ENCODE measurements at regions not wholly inside any gene's neighbourhood (a gene's known extent, or its start where the extent isn't known, plus 50 kb on each side); places are given as distances from the start of the nearest gene placed in this dataset.

DNA sequence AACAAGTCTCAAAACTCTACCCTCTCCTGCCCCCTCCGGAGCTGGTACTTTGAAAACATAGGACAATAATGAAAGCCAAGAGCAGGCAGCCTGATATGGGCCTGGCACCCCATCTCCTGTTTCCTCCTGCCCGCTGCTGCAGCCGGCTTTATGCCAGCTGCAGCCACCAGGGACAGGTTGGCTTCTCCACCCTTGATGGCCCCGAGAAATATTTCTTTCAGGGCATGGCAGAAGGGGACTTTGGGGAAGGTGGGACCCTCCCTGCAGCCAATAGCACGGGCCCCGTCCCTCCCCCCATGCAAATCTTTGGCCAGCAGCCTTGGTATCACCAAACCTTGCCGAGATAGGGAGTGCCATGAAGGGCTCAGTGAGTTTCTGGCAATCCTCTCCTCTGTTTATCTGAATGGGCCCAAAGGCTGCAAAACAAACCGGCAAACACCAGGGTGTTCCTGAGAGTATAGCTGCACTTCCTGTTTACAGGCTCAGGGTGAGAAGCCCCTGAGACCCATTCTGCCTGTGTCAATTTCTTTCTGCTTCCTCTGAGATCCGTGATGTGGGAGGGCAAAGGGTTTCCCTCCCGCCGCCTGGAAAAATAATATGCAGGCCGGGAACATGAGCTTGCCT, 73.4 kb upstream of the BOD1 start:
- DNase-seq (ENCODE audit: low read depth in 2 of 2) = peak; percentile 11 to 47

DNA sequence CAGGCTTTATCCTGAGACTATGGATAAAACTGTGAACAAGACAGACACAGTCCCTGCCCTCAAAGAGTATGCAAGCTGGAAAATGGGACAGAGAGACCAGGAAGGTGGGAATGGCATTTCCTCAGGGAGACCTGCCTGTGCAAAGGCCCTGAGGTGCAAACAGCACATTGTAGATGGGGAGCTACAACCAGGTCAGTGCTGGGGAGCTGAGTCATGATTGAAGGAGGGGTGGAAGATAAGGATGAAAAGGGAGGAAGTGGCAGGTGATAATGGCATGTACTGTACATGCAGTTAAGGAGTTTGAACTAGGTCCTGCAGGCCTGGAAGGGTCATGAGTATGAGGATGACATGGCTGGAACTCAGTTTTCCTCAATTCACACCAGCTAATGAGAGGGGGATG, 75.5 kb upstream of the BOD1 start:
- DNase-seq (ENCODE audit: low read depth in 2 of 2) = no peak

DNA sequence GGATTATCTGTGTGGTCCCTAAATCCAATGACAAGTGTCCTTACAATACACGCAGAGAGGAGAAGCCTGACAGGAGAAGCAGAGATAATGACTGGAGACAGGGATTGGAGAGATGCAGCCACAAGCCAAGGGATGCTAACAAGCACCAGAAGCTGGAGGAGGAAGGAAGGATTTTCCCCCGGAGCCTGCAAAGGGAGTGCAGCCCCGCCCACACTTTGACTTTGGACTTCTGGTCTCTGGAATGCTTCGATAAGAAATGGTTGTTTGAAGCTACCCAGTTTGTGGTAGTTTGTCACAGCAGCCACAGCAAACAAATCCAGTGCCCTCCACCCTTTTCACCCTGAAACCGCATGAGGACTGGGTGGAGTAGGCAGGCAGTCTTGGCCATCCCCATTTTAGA, 77.2 kb upstream of the BOD1 start:
- no peak for DNase-seq (ENCODE audit: low read depth in 2 of 2)

DNA sequence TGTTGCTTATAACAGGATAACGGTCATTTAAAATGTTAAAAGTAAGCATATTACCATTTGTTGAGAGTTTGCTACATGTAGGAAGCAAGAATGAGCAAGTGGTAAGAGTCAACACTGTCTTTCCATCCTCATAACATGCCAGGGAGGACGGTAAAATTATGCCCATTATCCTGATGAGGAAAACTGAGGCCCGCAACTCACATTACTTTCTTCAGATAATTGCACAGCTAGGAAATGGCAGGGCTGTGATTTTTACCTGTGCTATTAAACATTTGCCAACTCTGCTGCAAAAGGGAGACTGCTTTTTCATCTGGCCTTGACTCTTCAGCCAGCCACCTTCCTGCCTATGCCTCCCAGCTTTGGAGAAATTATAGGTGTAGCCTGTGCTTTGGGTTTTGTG, 79.8 kb upstream of the BOD1 start:
- DNase-seq (ENCODE audit: low read depth in 2 of 2) = no peak

DNA sequence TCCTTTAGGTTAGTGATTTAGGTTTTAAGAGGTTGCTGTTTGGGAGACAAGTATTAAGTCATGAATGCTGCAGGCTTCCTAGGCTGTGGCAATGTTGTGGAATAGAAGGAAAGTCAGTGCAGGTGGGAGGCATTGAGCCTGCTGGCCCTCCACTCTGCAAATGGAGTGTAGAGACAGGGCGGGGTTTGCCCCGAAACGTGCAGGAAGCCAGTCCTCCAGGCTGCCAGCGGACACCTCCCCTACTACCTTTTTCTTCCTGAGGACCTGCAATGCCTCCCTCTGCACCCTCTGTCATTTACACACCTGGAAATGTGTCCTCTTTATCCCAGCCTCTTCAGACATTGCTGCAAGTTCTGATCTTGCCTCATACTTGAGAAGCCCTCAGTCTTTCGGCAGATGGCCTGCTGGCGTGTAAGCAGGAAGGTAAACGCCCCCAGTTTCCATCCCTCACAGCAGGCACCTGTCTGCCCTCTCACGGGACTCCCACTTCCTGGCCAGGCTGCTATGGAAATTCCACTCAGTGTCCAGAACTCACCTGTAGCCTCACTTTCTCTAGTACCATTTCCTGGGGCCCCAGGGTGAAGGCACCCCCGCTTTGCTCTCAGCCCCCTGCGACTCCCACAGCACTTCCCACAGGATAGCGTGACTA, 81.6 kb upstream of the BOD1 start:
- DNase-seq (ENCODE audit: low read depth in 2 of 2) = no peak

DNA sequence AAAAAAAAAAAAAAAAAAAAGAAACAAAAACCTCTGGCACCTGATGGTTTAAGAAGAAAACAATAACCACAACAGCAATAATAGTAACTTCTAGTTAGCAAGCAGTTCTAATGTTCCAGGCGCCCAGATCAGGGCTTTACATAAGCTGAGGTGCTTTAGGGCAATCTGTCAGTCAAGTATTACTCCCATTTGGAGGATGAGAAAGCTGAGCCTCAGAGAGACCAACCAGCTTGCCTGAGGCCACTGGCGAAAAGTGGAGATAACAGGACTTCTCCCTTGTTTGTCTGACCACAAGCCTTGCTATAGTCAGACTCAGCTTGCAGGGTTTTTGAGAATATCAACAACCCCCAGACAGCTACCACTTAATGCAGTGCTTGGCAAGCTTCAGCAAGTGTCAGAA, 83.5 kb upstream of the BOD1 start:
- no peak for DNase-seq (ENCODE audit: low read depth in 2 of 2)

DNA sequence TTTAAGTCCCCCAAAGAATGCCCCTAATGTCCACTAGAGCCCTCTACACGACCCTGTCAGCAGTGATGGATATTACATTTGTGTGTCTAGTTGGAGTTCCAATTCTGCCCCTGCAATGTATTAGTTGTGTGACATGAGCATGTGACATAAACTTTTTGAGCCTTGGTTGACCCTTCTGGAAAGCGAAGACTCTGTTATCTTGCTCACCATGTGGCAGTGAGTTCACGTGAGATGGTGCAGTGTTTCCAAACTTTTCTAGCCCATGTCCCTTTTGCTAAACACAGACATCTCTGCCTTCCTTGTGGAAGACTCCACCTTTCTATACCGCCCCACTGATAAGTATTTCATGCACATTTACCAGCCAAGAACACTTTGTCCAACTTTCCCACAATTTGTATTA, 87.0 kb upstream of the BOD1 start:
- DNase-seq (ENCODE audit: low read depth in 2 of 2) = no peak

DNA sequence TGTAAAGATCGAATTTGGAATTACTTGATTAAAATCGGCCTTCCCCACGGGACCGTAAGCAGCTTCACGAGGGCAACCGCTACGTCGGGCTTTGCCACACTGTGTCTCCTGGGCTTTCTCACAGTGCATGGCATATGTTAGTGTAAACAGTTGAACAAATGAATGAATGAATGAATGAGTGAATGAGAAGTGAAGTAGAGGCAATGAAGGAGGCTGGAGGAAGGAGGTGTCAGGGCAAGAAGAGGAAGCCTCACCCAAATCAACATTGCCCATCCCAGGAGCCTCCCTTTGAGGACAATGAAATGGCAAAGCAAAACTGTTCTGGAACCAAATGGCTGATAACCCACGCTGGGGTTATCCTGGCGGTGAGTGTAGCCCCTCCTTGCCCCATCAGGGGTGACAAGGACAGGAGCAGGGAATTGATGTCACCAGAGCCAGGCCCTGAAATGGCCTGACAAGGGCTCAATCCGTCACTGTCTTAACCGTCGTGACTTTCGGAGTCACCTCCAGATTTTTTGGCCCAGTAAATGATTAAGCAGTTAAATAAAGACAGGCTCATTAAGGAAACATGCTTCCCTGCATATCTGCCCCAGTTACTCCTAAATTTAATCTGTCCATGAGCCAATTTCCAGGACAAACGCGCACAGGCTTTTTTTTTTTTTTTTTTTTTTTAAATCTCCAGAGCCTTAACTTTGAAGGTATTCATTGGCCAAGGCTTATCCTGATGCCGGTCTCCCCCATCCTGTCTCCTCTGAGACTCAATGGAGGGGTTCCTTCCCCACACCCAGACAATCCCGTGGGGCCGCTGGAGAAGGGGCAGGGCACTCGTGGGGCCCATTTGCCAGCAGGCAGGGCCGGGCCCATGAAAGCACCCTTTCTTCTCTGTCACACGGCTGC, 88.4 kb upstream of the BOD1 start:
- DNase-seq (ENCODE audit: low read depth in 2 of 2) = no peak

DNA sequence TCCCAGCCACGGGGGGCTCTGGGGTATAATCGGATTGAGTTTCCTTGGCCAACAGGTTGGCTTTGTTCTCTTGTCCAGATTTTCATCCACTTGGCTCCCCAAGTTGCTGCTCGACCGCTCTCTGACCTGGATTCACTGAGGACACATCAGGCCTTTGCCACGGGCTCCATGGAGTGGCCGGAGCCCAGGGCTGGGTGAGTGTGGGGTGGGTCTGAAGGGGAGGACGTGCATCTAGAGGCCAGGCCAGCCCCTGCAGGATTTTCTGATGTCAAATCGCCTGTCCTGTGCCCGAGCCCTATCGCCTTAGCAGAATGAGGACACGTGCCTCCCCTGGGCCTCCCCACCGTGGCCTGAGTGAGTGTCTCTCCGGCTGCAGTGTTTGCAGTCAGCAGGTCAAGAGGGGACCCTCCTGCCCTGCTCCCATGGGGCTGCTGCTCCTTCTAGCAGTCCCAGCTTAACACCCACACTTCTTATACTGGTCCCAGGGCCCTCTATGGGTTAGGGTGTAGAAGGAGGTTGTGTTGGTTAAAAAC, 89.1 kb upstream of the BOD1 start:
- DNase-seq (ENCODE audit: low read depth in 2 of 2) = no peak

DNA sequence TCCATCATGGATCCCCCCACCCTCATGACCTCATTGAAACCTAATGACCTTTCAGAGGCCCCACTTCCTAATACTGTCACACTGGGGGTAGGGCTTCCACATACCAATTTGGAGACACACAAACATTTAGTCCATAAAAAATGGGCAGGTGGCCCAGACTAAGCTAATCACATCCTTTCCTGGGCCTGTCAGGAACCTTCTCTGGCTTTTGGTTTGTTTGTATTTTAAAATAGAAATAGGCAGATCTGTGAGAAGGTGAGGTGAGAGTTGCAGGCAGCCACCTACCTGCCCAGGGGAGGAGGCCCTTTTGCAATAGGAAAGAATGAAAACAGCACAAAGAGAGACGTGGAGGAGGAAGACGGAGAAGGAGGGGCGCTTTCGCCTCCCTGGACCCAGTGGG, 90.2 kb upstream of the BOD1 start:
- no peak for DNase-seq (ENCODE audit: low read depth in 2 of 2)

DNA sequence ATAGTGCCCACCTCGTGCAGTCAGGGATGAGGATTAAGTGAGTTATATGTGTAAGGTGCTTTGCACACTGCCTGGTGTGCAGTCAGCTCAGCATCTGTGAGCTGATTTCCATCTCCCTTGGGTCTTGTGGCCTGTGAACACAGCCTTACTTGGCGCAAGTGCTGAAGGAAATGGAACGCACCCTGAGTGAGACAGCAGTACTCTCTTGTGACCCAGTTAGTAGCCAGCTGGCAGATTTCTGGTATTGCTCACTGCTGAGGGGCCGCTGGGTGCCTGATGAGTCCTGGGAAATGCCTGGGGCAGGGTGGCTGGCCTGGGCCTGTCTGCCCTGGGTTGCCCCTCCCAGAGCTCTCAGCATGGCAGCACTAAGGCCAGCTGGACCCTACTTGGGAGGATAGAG, 90.9 kb upstream of the BOD1 start:
- no peak for DNase-seq (ENCODE audit: low read depth in 2 of 2)

DNA sequence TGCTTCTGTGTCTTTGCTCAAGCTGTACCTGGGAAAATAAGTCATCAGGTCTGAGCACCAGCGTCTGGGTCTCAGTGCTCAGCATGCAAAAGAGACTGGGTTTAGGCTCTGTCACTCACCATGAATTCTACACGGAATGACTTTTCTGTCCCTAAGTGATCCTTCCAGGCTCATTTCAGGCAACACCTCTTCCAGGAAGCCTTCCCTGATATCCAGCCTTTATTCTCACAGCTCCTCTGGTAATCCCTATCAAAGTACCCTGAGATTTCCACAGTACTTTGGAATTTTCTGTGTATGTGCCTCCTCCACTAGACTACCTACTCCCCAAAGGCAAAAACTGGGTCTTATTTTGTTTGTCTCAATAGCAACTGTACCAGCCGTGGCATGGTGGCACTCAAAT, 92.7 kb upstream of the BOD1 start:
- DNase-seq (ENCODE audit: low read depth in 2 of 2) = no peak

DNA sequence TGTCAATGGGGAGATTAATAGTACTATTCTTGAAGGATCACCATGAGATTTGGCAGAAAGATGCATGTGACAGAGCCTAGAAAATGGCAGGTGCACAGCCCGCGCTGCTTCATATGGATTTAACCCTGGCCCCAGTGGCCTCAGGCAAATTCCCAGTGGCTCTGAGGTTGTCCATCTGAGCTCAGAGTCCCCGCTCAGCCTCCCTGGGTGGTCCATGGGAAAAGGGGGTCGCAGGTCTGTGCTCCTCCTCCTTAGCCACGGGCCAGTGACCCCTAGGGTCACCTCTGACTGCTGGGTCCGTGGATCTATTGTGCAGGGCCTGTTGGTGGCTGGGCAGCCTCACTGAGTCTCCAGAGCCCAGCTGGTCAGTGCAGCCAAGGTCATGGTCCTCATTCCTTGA, 93.3 kb upstream of the BOD1 start:
- DNase-seq (ENCODE audit: low read depth in 2 of 2) = no peak

DNA sequence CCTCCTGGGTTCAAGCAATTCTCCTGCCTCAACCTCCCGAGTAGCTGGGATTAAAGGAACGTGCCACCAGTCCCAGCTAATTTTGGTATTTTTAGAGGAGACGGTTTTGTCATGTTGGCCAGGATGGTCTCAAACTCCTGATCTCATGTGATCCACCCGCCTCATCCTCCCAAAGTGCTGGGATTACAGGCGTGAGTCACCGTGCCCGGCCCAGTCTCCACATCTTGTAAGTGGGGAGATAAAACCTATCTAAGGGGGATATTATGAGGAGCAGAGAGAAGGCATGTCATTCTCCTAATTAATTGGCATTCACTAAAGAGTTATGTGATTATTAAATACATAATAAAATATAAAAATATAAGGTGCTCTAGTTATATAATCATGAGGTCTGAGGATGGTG, 94.1 kb upstream of the BOD1 start:
- no peak for DNase-seq (ENCODE audit: low read depth in 2 of 2)

DNA sequence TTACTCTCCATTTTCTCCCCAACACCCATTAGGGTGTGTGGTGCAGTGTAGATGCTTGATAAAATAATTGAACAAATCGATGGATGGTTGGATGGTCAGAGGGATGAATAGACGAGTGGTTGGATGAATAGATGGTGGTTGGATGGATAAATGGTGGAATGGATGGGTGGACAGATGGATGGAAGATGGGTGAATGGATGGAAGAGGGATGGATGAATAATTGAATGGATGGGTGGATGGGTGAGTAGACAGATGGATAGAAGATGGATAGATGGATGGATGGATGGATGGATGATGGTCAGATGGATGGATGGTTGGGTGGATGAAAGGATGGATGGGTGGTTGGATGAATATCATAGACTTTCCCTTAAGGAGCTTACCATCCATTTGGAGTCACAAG, 95.0 kb upstream of the BOD1 start:
- DNase-seq (ENCODE audit: low read depth in 2 of 2) = no peak

DNA sequence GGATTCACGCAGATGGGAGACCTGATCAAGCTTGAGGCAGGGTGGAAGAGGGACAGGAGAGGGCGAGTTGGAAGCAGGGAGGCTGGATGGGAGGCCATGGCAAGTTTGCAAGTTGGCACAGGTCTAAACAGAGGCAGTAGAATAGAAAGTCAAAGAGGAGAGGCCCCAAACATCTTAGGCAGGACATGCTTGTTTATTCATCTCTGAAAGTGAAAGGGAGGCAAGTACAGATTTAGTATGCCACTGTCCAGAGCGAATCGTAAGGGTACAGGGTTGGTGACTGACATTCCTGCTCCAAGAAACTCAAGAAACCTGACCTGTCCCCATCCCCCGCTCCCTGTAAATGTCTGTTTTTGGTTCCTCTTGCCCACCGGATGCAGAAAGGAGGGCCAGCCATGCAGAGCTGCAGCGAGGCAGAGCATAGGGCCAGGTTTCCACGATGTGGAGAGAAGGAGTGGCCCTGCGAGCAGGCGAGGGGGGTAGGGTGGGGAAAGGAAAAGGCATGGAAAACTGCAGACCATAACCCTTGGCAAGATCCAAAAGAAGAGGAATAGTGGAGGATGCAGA, 96.2 kb upstream of the BOD1 start:
- DNase-seq (ENCODE audit: low read depth in 2 of 2) = no peak

DNA sequence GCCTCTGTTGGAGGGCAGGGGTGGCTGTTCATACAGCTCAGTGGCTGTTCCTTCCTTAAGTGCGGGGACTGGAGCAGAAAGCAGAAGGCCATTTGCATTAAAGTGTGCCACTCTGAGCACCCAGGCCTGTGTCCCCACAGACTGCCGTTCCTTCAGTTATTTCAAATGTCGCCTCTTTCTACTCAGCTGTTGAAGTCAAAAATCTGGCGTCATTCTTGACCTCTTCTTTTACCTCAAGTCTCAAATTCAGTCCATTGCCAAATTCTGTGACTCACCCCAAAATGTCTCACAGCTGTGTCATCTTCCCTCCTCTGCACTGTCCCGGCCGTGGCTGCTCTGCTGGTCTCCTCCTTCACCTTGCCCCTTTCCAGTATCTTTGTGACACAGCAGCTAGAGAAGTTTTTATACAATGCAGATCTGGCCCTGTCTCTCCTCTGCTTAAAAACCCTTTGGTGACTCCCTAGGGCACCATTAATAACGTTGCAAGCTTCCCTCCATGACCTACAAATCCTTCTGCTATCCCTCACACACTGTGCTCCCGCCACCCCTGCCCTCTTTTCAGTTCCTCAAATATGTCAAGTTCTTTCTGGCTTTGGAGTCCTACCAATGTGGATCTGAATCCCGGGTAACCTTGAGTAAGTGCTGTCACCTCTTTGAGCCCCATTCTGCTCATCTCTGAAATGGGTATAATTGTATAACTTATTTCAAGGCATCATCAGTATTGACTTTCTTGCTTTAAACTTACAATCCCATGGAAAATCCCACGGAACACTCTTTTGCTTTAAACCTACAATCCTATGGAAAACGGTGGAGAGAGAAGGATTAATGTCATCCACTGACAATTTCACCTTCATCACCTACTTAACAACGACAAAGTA, 98.3 kb upstream of the BOD1 start:
- DNase-seq (ENCODE audit: low read depth in 2 of 2) = peak in 1 of 2 donors; percentile 9

DNA sequence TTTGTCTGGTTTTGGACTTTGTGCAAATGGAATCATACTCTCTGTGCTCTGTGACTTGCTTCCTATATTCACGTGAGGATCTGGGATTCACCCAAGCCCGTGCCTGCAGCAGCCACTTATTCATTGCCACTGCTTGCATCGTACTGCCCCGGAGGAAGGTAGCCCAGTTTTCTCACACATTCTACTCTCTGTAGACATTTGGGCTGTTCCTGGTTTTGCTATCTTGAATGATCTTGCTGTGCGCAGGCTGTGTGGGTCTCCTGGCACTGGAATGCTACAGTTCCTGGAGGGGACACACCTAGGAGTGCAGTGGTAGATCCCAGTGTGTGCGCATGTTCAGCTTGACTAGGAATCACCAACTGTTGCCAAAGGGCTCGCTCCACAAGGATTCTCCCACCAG, 99.2 kb upstream of the BOD1 start:
- DNase-seq (ENCODE audit: low read depth in 2 of 2) = no peak

DNA sequence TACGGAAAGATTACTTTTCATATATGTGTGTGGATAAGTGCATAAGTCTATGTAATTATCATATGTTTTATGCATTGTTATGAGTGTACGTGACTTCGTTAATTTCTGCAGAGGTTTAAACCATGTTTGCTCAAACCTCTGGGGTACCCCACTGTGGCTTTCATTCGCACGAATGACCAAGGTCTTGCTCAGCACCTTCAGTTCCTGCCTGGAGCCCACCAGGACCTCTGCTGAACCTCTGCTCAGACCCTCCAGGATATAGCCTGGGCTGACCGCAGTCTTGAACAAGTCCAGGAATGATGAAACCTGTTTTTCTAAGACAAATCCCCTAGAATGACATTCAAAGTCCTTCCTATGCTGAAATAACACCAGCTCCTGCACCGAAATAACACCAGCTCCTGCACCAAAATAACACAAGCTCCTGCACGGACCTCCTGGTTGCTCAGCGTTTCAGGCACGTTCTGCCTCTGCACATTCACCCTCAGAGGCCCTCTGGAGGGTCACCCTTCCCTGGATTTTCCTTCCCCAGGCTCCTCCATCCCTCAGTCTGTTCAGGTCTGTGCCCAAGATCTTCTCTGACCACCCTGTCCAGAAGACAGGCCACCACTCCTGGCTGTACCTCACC, 99.7 kb upstream of the BOD1 start:
- no peak for DNase-seq (ENCODE audit: low read depth in 2 of 2)

DNA sequence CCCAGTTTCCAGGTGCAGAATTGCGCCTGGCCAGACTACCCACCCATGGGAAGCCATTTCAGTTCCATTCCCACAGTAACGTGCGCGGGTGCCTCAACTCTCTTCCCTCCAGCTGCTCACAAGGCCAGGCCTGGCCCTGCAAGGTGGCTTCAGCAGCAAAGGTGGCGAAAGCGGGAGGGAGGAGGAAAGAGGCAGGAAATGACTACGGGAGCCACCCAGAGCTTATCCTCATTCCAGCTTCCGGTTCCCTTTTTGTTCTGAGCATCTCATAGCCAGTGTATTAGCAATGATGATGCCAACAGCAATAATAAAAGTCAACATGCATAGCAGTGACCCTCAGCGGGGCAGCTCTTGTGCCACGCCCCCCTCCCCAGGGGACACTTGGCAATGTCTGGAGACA, 101.5 kb upstream of the BOD1 start:
- DNase-seq (ENCODE audit: low read depth in 2 of 2) = peak in 1 of 2 donors; percentile 19

DNA sequence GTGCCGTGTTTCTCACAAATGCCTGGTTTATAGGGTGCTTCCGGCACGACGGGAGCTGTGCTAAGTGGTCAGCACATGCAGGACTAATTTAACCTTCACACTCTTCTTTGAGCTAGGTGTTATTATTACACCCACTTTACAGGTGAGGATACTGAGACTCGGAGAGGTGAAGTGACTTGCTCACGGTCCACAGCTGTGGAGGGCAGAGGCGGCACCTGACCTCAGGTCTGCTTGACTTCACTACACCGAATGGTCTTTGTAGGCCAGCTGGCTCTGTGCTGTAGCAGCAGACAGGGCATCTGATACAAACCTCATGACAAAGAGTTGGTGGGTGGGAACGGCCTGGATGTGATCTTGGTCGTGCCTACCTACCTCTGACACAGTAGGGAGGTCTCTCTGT, 102.0 kb upstream of the BOD1 start:
- no peak for DNase-seq (ENCODE audit: low read depth in 2 of 2)

Measured in dermis microvascular lymphatic vessel endothelial cell (primary cell).